WTC11 (cell line): ENCODE measurements at regions not wholly inside any gene's neighbourhood (a gene's known extent, or its start where the extent isn't known, plus 50 kb on each side); places are given as distances from the start of the nearest gene placed in this dataset.
"Not testable (repeated sequence)": the region's sequence is repeated elsewhere in the genome, so short reads cannot be mapped to it uniquely, and the experiment has no call there.

Source experiments
- ATAC-seq: fragments of 200-7000 bp; cut with Tn5 transposase; 2 replicates; pipeline ENCODE4 v1.10.0; 2021; ENCODE audit warnings: mild to moderate bottlenecking, moderate library complexity
- CTCF ChIA-PET: fragments of 300-600 bp; sonication (Branson Sonifier 250); formaldehyde crosslinking; loops from one replicate; lab custom pipeline; 2021; ENCODE audit warnings: antibody characterized with exemption; lab: Charles Lee
- POLR2A ChIA-PET: fragments of 350-600 bp; sonication (Branson Sonifier 250); formaldehyde crosslinking; loops from one replicate; lab custom pipeline; 2021; ENCODE audit warnings: antibody characterized with exemption; lab: Charles Lee
- DNase-seq: peaks from one replicate; pipeline ENCODE4 v3.0.0; 2021; ENCODE audit warnings: low spot score
- H3K27ac Mint-ChIP-seq: 2 replicates; pipeline ENCODE4 v1.8.0; 2021; ENCODE audit warnings: mixed read lengths
- H3K27me3 Mint-ChIP-seq: 2 replicates; pipeline ENCODE4 v1.8.0; 2021; ENCODE audit warnings: low read depth, mild to moderate bottlenecking, moderate library complexity, mixed read lengths
- H3K36me3 Mint-ChIP-seq: 2 replicates; pipeline ENCODE4 v1.8.0; 2021; ENCODE audit warnings: mixed read lengths
- H3K4me1 Mint-ChIP-seq: 2 replicates; pipeline ENCODE4 v1.8.0; 2022; ENCODE audit warnings: mixed read lengths
- H3K4me3 Mint-ChIP-seq: 2 replicates; pipeline ENCODE4 v1.8.0; 2021; ENCODE audit warnings: mild to moderate bottlenecking, moderate library complexity, mixed read lengths
- H3K9me3 Mint-ChIP-seq: 2 replicates; pipeline ENCODE4 v1.8.0; 2021; ENCODE audit warnings: mixed read lengths
- ATF1 ChIP-seq: sonication (generic); formaldehyde crosslinking; IDR thresholded peaks from 2 replicates; pipeline ENCODE4 v1.8.1; 2023; ENCODE audit warnings: mild to moderate bottlenecking, moderate library complexity, missing genetic modification reagents
- CBFB ChIP-seq: sonication (generic); formaldehyde crosslinking; IDR thresholded peaks from 2 replicates; pipeline ENCODE4 v1.8.1; 2022; ENCODE audit warnings: mild to moderate bottlenecking, low read depth, missing genetic modification reagents
- ESRRA ChIP-seq: sonication (generic); formaldehyde crosslinking; IDR thresholded peaks from 2 replicates; pipeline ENCODE4 v1.8.1; 2022; ENCODE audit warnings: mild to moderate bottlenecking, missing genetic modification reagents, borderline replicate concordance
- ETV6 ChIP-seq: sonication (generic); formaldehyde crosslinking; IDR thresholded peaks from 2 replicates; pipeline ENCODE4 v1.8.1; 2022; ENCODE audit warnings: mild to moderate bottlenecking, missing genetic modification reagents
- FOXK1 ChIP-seq: sonication (generic); formaldehyde crosslinking; IDR thresholded peaks from 2 replicates; pipeline ENCODE4 v1.8.0; 2022; ENCODE audit warnings: mild to moderate bottlenecking, moderate library complexity, missing genetic modification reagents
- GABPB1 ChIP-seq: sonication (generic); formaldehyde crosslinking; IDR thresholded peaks from 2 replicates; pipeline ENCODE4 v1.8.1; 2023; ENCODE audit warnings: mild to moderate bottlenecking, missing genetic modification reagents
- GRHL2 ChIP-seq: fragments of 250-450 bp; sonication (Bioruptor Pico); IDR thresholded peaks from 2 replicates; pipeline ENCODE4 v1.8.0; 2022; ENCODE audit warnings: mild to moderate bottlenecking, moderate library complexity; ENCODE audit not compliant: insufficient replicate concordance, severe bottlenecking
- GTF2I ChIP-seq: fragments of 250-450 bp; sonication (Bioruptor Pico); conservative IDR thresholded peaks from 2 replicates; pipeline ENCODE4 v1.4.0; 2021; ENCODE audit warnings: mild to moderate bottlenecking
- KAT7 ChIP-seq: sonication (generic); formaldehyde crosslinking; IDR thresholded peaks from 2 replicates; pipeline ENCODE4 v1.8.1; 2023; ENCODE audit warnings: missing genetic modification reagents, mild to moderate bottlenecking, borderline replicate concordance
- MXD4 ChIP-seq: fragments of 250-450 bp; sonication (Bioruptor Pico); IDR thresholded peaks from 2 replicates; pipeline ENCODE4 v1.8.0; 2021; ENCODE audit warnings: mild to moderate bottlenecking, moderate library complexity, borderline replicate concordance
- MYBL2 ChIP-seq: sonication (generic); formaldehyde crosslinking; IDR thresholded peaks from 2 replicates; pipeline ENCODE4 v1.8.1; 2023; ENCODE audit warnings: mild to moderate bottlenecking, moderate library complexity, missing genetic modification reagents
- NR1H2 ChIP-seq: sonication (generic); formaldehyde crosslinking; IDR thresholded peaks from 2 replicates; pipeline ENCODE4 v1.9.0; 2021; ENCODE audit warnings: mild to moderate bottlenecking, moderate library complexity, missing genetic modification reagents
- OVOL2 ChIP-seq: fragments of 250-450 bp; sonication (Bioruptor Pico); IDR thresholded peaks from 2 replicates; pipeline ENCODE4 v1.9.0; 2021; ENCODE audit warnings: mild to moderate bottlenecking, borderline replicate concordance
- SMAD3 ChIP-seq: sonication (generic); formaldehyde crosslinking; IDR thresholded peaks from 2 replicates; pipeline ENCODE4 v1.8.0; 2022; ENCODE audit warnings: missing genetic modification reagents, mild to moderate bottlenecking, borderline replicate concordance
- TEAD1 ChIP-seq: sonication (generic); formaldehyde crosslinking; IDR thresholded peaks from 2 replicates; pipeline ENCODE4 v1.8.0; 2022; ENCODE audit warnings: mild to moderate bottlenecking, missing genetic modification reagents
- TEAD4 ChIP-seq: sonication (generic); formaldehyde crosslinking; IDR thresholded peaks from 2 replicates; pipeline ENCODE4 v1.8.0; 2022; ENCODE audit warnings: mild to moderate bottlenecking, missing genetic modification reagents
- ZNF263 ChIP-seq: sonication (generic); formaldehyde crosslinking; IDR thresholded peaks from 2 replicates; pipeline ENCODE4 v1.8.1; 2022; ENCODE audit warnings: low read depth, mild to moderate bottlenecking, moderate library complexity, missing genetic modification reagents
- TF ChIP-seq, protein P1 (sequence below): sonication (generic); formaldehyde crosslinking; IDR thresholded peaks from 2 replicates; pipeline ENCODE4 v1.8.0; 2023; ENCODE audit warnings: missing genetic modification reagents, mild to moderate bottlenecking, borderline replicate concordance
- TF ChIP-seq, protein P2 (sequence below): sonication (generic); formaldehyde crosslinking; conservative IDR thresholded peaks from 2 replicates; pipeline ENCODE4 v1.8.1; 2022; ENCODE audit warnings: mild to moderate bottlenecking, missing genetic modification reagents
- TF ChIP-seq, protein P3 (sequence below): fragments of 250-450 bp; sonication (Bioruptor Pico); IDR thresholded peaks from 2 replicates; pipeline ENCODE4 v1.9.0; 2021; ENCODE audit warnings: mild to moderate bottlenecking
- TF ChIP-seq, protein P4 (sequence below): sonication (generic); formaldehyde crosslinking; IDR thresholded peaks from 2 replicates; pipeline ENCODE4 v1.8.0; 2023; ENCODE audit warnings: missing genetic modification reagents
- TF ChIP-seq, protein P5 (sequence below): sonication (generic); formaldehyde crosslinking; IDR thresholded peaks from 2 replicates; pipeline ENCODE4 v1.8.1; 2022; ENCODE audit warnings: missing genetic modification reagents, borderline replicate concordance
- TF ChIP-seq, protein P6 (sequence below): sonication (generic); formaldehyde crosslinking; IDR thresholded peaks from 2 replicates; pipeline ENCODE4 v1.8.0; 2022; ENCODE audit warnings: missing genetic modification reagents

DNA sequence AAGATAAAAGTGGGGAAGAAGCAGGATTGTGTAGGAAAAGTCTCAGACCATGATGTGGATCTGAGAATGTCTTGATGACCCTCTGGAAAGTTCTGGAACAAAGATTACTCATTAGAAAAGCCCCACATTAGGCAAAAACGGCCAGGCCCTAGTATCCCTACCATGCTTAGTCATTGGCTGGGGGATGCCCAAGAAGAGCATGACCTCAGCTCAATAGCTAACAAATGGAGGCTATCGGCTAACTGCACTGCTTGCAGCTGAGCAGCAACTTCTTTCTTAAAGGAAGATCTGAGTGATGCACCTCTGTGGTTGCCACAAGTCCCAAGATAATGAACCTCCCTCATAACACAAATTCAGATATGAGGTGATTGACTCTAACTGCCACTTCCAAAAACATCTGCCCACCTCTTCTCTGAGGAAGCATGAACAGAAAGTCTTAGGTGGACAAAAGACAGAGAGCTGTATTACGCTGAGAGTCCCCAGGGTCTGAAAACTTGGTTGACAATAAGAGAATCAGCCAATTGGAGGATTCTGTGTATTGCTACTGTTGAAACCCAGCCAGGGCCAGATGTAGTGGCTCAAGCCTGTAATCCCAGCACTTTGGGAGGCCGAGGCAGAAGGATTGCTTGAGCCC is 64.6 kb upstream of the AK4 start (continued):
- TF ChIP-seq NR1H2 = no peak
- no peak for TF ChIP-seq OVOL2 (CRISPR knock-in tag)
- no peak for TF ChIP-seq ETV6 (CRISPR knock-in tag)
- TF ChIP-seq ESRRA (CRISPR knock-in tag) = no peak
- TF ChIP-seq GABPB1 (CRISPR knock-in tag) = no peak

DNA sequence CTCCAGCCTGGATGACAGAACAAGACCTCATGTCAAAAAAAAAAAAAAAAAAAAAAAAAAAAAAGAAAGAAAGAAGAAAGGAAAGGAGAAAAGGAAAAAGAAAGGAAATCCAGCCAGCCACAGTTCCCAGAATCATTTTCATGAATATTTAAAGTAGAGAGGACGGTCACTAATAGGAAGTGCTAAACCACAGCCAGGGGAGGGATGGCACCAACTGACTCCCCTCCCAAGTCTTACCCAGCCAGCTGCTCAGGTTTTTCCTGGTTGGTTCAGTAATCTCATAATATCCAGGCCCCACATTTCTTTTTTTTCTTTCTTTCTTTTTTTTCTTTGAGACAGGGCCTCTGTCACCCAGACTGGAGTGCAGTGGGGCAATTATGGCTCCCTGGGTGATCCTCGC is 63.9 kb upstream of the AK4 start:
- POLR2A ChIA-PET = no interaction called here
- peaks cover 11% of the 10 kb centered on the region for H3K36me3 Mint-ChIP-seq
- no peaks in the 10 kb centered on the region for H3K4me1 Mint-ChIP-seq
- no peak overlapping the region for H3K4me3 Mint-ChIP-seq
- DNase-seq (no peak), ATAC-seq (no peak)
- H3K27ac Mint-ChIP-seq = no peak overlapping the region
- no peak for TF ChIP-seq ATF1 (CRISPR knock-in tag)
- no peak for TF ChIP-seq KAT7 (CRISPR knock-in tag)
- no peak for TF ChIP-seq GABPB1 (CRISPR knock-in tag)
- no peak for TF ChIP-seq TEAD1 (CRISPR knock-in tag)
- no peak for TF ChIP-seq ZNF263 (CRISPR knock-in tag)
- TF ChIP-seq, protein P1, sequence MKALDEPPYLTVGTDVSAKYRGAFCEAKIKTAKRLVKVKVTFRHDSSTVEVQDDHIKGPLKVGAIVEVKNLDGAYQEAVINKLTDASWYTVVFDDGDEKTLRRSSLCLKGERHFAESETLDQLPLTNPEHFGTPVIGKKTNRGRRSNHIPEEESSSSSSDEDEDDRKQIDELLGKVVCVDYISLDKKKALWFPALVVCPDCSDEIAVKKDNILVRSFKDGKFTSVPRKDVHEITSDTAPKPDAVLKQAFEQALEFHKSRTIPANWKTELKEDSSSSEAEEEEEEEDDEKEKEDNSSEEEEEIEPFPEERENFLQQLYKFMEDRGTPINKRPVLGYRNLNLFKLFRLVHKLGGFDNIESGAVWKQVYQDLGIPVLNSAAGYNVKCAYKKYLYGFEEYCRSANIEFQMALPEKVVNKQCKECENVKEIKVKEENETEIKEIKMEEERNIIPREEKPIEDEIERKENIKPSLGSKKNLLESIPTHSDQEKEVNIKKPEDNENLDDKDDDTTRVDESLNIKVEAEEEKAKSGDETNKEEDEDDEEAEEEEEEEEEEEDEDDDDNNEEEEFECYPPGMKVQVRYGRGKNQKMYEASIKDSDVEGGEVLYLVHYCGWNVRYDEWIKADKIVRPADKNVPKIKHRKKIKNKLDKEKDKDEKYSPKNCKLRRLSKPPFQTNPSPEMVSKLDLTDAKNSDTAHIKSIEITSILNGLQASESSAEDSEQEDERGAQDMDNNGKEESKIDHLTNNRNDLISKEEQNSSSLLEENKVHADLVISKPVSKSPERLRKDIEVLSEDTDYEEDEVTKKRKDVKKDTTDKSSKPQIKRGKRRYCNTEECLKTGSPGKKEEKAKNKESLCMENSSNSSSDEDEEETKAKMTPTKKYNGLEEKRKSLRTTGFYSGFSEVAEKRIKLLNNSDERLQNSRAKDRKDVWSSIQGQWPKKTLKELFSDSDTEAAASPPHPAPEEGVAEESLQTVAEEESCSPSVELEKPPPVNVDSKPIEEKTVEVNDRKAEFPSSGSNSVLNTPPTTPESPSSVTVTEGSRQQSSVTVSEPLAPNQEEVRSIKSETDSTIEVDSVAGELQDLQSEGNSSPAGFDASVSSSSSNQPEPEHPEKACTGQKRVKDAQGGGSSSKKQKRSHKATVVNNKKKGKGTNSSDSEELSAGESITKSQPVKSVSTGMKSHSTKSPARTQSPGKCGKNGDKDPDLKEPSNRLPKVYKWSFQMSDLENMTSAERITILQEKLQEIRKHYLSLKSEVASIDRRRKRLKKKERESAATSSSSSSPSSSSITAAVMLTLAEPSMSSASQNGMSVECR (CRISPR knock-in tag) = no peak
- TF ChIP-seq GTF2I (CRISPR knock-in tag) = no peak
- TF ChIP-seq, protein P2, sequence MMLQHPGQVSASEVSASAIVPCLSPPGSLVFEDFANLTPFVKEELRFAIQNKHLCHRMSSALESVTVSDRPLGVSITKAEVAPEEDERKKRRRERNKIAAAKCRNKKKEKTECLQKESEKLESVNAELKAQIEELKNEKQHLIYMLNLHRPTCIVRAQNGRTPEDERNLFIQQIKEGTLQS = no peak
- no peak for TF ChIP-seq MXD4 (CRISPR knock-in tag)
- TF ChIP-seq, protein P3, sequence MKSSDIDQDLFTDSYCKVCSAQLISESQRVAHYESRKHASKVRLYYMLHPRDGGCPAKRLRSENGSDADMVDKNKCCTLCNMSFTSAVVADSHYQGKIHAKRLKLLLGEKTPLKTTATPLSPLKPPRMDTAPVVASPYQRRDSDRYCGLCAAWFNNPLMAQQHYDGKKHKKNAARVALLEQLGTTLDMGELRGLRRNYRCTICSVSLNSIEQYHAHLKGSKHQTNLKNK (CRISPR knock-in tag) = no peak
- no peak for TF ChIP-seq CBFB (CRISPR knock-in tag)
- no peak for TF ChIP-seq FOXK1 (CRISPR knock-in tag)
- TF ChIP-seq, protein P4, sequence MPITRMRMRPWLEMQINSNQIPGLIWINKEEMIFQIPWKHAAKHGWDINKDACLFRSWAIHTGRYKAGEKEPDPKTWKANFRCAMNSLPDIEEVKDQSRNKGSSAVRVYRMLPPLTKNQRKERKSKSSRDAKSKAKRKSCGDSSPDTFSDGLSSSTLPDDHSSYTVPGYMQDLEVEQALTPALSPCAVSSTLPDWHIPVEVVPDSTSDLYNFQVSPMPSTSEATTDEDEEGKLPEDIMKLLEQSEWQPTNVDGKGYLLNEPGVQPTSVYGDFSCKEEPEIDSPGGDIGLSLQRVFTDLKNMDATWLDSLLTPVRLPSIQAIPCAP (CRISPR knock-in tag) = no peak
- no peak for TF ChIP-seq TEAD4 (CRISPR knock-in tag)
- TF ChIP-seq, protein P5, sequence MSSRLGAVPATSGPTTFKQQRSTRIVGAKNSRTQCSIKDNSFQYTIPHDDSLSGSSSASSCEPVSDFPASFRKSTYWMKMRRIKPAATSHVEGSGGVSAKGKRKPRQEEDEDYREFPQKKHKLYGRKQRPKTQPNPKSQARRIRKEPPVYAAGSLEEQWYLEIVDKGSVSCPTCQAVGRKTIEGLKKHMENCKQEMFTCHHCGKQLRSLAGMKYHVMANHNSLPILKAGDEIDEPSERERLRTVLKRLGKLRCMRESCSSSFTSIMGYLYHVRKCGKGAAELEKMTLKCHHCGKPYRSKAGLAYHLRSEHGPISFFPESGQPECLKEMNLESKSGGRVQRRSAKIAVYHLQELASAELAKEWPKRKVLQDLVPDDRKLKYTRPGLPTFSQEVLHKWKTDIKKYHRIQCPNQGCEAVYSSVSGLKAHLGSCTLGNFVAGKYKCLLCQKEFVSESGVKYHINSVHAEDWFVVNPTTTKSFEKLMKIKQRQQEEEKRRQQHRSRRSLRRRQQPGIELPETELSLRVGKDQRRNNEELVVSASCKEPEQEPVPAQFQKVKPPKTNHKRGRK (CRISPR knock-in tag) = no peak
- TF ChIP-seq MYBL2 (CRISPR knock-in tag) = no peak
- TF ChIP-seq ETV6 (CRISPR knock-in tag) = no peak
- TF ChIP-seq SMAD3 (CRISPR knock-in tag) = no peak
- TF ChIP-seq GRHL2 (CRISPR knock-in tag) = no peak
- TF ChIP-seq, protein P6, sequence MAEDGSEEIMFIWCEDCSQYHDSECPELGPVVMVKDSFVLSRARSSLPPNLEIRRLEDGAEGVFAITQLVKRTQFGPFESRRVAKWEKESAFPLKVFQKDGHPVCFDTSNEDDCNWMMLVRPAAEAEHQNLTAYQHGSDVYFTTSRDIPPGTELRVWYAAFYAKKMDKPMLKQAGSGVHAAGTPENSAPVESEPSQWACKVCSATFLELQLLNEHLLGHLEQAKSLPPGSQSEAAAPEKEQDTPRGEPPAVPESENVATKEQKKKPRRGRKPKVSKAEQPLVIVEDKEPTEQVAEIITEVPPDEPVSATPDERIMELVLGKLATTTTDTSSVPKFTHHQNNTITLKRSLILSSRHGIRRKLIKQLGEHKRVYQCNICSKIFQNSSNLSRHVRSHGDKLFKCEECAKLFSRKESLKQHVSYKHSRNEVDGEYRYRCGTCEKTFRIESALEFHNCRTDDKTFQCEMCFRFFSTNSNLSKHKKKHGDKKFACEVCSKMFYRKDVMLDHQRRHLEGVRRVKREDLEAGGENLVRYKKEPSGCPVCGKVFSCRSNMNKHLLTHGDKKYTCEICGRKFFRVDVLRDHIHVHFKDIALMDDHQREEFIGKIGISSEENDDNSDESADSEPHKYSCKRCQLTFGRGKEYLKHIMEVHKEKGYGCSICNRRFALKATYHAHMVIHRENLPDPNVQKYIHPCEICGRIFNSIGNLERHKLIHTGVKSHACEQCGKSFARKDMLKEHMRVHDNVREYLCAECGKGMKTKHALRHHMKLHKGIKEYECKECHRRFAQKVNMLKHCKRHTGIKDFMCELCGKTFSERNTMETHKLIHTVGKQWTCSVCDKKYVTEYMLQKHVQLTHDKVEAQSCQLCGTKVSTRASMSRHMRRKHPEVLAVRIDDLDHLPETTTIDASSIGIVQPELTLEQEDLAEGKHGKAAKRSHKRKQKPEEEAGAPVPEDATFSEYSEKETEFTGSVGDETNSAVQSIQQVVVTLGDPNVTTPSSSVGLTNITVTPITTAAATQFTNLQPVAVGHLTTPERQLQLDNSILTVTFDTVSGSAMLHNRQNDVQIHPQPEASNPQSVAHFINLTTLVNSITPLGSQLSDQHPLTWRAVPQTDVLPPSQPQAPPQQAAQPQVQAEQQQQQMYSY (CRISPR knock-in tag) = no peak
- H3K27me3 Mint-ChIP-seq = peaks cover 6% of the 10 kb centered on the region
- CTCF ChIA-PET = interaction anchor here (0.5 kb wide), 1 partner anchor 20 kb away, joined by 3 read pairs; no protein-coding TSS in a partner anchor
- peaks cover 18% of the 10 kb centered on the region for H3K9me3 Mint-ChIP-seq

DNA sequence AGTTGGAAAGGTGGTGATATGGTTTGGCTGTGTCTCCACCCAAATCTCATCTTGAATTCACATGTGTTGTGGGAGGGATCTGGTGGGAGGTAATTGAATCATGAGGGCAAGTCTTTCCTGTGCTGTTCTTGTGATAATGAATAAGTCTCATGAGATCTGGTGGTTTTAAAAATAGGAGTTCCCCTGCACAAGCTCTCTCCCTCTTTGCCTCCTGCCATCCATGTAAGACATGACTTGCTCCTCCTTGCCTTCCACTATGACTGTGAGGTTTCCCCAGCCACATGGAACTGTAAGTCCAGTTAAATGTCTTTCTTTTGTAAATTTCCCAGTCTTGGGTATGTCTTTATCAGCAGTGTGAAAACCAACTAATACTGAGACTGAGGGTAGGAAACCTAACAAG is 60.5 kb upstream of the AK4 start:
- Mint-ChIP-seq H3K9me3 (peaks cover 18% of the 10 kb centered on the region), H3K36me3 (peaks cover 11% of the 10 kb centered on the region)
- DNase-seq, ATAC-seq, CTCF ChIA-PET, POLR2A ChIA-PET, H3K4me3 Mint-ChIP-seq, H3K27ac Mint-ChIP-seq, H3K27me3 Mint-ChIP-seq, H3K4me1 Mint-ChIP-seq: not testable (repeated sequence)
